22Rv1 (cell line): ENCODE measurements at regions not wholly inside any gene's neighbourhood (a gene's known extent, or its start where the extent isn't known, plus 50 kb on each side); places are given as distances from the start of the nearest gene placed in this dataset.

ENCODE experiments used
- ZFX ChIP-seq: fragments of 450-650 bp; IDR thresholded peaks from 2 replicates; pipeline ENCODE4 v1.6.1; 2017; ENCODE audit warnings: antibody characterized with exemption, borderline replicate concordance
- TF ChIP-seq, protein P1 (sequence below): fragments of 450-650 bp; IDR thresholded peaks from 2 replicates; pipeline ENCODE4 v1.5.1; 2017; ENCODE audit warnings: mild to moderate bottlenecking

DNA sequence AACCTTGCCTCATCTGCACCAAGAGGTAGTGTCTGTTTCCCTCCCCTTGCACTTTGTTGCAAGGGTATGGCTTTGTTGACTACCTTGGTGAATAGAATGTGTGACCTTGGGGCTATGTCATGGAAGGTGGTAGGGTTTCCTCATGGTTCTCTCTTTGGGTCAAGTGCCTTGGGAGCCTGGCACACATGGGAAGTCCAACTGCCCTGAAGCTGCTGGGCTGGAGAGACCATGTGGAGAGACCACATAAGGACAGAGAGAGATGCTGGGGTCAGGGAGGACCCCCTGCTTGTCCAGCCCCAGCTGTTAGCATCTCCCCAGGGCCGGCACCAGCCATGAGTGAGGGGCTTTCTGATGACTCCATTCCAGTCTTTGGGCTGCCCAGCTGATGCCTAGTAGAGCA is 95.5 kb upstream of the PAX1 start:
- TF ChIP-seq, protein P1, sequence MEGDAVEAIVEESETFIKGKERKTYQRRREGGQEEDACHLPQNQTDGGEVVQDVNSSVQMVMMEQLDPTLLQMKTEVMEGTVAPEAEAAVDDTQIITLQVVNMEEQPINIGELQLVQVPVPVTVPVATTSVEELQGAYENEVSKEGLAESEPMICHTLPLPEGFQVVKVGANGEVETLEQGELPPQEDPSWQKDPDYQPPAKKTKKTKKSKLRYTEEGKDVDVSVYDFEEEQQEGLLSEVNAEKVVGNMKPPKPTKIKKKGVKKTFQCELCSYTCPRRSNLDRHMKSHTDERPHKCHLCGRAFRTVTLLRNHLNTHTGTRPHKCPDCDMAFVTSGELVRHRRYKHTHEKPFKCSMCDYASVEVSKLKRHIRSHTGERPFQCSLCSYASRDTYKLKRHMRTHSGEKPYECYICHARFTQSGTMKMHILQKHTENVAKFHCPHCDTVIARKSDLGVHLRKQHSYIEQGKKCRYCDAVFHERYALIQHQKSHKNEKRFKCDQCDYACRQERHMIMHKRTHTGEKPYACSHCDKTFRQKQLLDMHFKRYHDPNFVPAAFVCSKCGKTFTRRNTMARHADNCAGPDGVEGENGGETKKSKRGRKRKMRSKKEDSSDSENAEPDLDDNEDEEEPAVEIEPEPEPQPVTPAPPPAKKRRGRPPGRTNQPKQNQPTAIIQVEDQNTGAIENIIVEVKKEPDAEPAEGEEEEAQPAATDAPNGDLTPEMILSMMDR: no peak
- no peak for TF ChIP-seq ZFX
